ENCODE measurements at regions not wholly inside any gene's neighbourhood (a gene's known extent, or its start where the extent isn't known, plus 50 kb on each side); places are given as distances from the start of the nearest gene placed in this dataset.

DNA sequence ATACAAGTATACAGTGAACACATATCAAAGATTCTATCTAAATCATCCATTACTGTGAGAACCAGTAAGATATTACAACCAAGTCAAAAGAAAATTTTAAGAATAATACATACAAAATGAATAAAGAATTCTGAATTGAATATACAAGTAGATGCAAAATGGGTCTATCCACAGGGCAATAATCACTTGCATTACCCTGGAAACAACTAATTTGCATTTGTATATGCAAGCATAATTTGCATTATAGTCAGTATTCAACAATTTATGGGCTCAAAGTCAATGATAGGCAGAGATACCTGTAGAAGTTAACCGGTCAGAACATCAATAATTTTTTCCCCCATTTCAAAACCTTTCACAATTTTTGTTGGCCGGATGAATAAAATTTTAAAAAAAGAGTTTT, 512.2 kb upstream of the ALCAM start:
- no peak for TF ChIP-seq CTCF (IDR thresholded peaks at IDR 0.05; ENCODE audit: low read depth, low read length)
- TF ChIP-seq MYC (IDR thresholded peaks at IDR 0.05; ENCODE audit: low read depth, low read length): no peak

Data from NB4 (cell line).